ENCODE measurements at regions not wholly inside any gene's neighbourhood (a gene's known extent, or its start where the extent isn't known, plus 50 kb on each side); places are given as distances from the start of the nearest gene placed in this dataset.
"Not testable (repeated sequence)": the region's sequence is repeated elsewhere in the genome, so short reads cannot be mapped to it uniquely, and the experiment has no call there.

- not testable (repeated sequence) for TF ChIP-seq CSDC2 (CRISPR knock-in tag; IDR thresholded peaks at IDR 0.05); ZNF8 (CRISPR knock-in tag; IDR thresholded peaks at IDR 0.05); ZFP30 (CRISPR knock-in tag; IDR thresholded peaks at IDR 0.05); PATZ1 (CRISPR knock-in tag; IDR thresholded peaks at IDR 0.05; ENCODE audit: borderline replicate concordance); ZFP3 (CRISPR knock-in tag; IDR thresholded peaks at IDR 0.05); ZNF565 (CRISPR knock-in tag; conservative IDR thresholded peaks at IDR 0.05; ENCODE audit: low read depth)
Measured at GRCh38 chr7:128586715-128587114, 85.4 kb upstream of the GARIN1A start.
